HG03280 (cell line): ENCODE measurements at regions not wholly inside any gene's neighbourhood (a gene's known extent, or its start where the extent isn't known, plus 50 kb on each side); places are given as distances from the start of the nearest gene placed in this dataset.

Experiments used
- ATAC-seq: cut with Tn5 transposase; IDR thresholded peaks from one replicate; pipeline ENCODE4 v1.9.1; 2021; ENCODE audit warnings: mild to moderate bottlenecking, moderate library complexity; ENCODE audit not compliant: unreplicated experiment

DNA sequence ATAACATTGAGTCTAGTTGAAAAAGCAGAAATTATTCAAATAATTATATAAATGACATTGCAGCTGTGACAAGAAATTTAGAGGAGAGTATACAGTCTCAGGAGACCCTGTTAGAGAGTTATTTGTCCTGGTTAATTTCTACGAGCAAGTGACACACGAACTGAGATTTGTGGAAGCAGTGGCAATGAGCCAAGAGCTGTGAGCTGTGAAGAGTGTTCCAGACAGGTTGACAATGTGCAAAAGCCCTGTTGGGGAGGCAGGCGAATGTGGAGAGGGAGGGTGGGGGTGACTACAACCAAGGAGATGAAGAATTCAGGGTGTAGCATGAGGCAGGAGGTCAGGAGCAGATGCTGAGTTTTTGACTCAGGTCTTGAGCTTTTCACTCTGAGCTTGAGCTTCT, 620.2 kb upstream of the TENM4 start:
- no peak for ATAC-seq

DNA sequence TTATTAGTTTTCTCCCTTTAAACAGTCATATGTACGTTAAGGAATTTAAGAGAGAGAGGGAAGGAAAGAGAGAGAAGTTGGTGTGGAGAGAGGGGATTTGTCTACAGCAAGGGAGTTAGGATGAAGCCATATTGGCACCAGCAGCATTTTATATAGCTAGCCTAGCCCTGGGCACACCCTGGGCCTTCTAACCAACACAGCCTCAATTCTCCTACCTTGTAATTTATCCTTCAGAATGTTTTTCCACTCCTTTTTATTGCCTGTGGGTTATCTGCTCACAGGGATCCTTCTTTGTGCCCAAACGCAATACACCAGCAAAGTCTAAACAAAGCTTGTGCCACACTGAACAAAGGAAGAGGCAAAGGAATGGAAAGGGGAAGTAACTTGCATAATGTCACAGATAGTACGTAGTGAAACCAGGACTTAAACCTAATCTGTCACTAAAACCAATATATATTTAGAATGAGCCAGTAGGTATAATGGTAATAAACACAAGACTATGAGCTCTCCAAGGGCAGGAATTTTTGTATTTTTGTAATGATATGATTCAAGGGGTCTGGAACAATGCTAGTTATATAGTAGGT, 613.8 kb upstream of the TENM4 start:
- ATAC-seq, result no peak

DNA sequence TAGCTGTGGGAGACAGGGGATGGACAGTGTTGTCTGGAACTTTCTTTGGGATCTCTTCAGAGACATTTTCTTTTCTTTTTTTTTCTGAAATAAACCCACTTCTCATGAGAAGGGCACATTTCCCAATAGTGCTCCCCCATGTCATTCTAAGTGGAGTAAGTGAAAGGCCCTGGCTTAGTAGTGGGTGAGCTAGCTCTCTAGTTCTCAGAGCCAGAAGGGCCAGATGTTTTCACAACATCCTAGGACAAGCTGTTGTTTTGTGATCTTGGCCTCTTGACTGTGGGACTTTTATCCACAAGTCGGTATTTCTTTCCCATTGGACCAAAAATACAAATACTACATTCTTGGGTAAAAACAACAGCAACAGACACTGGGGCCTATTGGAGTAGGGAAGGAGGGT, 607.7 kb upstream of the TENM4 start:
- no peak for ATAC-seq

DNA sequence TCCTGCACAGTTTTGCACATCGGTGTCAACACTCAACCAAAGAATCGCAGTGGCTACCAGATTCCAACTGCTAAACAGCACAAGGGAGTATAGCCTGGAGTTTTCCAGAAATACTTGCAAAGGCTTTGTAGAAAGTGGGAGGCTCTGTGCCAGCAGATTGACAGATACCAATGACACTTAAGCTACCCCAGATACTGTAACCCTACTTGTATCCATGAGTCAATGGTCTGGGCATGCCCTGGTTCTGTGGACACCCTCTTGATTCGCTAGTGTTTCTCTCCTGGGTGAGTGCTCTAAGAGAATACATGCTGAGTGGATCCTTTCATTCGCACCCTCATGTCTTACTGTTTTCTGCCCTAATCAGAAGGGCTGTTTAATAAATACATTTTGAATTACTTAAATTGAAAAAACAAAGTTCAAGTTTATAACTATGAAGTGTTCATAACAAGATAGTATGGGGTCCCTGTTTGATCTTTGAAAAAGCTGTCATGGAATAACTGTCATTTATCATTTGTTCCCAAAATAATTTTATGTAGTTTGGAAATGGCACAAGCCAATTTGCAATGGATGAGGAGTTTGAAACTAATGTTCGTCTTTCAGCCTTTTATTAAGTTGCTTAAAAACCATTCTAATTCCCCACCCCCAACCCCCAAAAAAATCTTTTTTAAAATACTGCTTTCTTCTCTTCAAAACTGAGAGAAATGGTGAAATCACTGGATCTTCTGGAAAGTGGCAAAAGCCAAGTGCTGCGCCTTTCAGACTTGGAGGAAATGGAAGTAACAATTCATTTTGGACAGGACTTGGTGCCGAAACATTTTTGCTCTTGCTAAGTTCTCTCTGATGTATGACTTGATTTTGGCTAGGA, 600.5 kb upstream of the TENM4 start:
- ATAC-seq, result no peak

DNA sequence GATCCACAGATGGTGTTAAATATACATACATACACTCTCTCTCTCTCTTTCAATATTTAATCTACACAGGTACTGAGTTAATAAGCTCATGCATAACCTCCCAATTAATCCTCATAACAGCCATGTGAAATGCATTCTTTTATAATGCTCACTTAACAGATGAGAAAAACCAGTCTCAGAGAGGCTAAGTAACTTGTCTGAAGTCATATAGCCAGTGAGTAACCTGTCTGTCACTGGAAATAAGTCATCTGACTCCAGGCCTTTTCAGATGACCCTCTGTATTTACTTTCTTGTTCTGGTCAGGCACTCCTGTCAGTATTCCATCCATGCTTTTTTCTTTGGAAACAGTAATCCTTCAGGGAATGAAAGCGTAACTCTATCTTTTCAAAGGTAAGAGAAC, 594.0 kb upstream of the TENM4 start:
- ATAC-seq, result no peak

DNA sequence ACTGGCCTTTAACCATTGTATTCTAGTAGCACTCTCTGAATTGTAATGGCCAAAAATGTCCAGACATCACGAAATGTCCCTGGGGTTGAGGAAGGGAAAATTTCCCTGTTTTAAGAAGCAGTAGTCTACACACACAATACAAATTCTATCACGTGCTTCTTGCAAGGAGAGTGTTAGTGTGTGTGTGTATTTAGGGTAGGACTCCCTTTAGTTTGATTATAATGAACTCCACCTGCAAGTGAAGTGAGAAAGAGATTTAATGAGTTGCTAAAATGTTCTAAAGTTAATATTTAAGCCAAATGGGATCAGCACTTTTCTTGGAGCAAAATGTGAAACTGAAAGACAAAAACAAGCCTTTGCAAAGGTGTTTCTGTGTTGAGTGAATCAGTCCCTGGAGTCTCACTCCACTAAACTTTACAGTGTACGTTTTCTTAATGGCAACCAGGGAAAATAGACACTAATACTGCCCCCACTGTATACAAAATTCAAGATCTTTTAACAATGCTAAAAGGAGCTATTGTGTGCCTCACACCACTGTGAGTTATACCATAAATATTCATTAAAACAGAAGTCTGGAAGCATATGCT, 590.3 kb upstream of the TENM4 start:
- no peak for ATAC-seq

DNA sequence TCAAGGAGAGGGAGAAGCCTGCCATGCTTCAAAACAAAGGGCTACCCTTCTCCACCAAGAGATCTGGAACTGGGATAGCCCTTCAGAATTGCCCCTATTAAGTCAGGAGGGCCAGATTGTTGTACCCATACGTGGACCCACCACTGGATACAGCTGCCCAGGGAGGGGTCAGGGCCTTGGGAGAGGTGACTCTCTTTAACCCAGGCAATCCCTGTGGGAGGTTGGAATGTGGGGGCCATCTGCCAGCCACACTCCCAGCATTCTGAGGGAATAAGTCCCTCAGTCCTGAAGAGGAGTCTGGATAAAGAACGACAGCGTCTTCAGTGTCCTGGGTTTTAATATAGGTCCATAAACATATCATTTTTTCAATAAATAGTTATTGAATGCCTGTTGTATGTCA, 588.2 kb upstream of the TENM4 start:
- no peak for ATAC-seq

DNA sequence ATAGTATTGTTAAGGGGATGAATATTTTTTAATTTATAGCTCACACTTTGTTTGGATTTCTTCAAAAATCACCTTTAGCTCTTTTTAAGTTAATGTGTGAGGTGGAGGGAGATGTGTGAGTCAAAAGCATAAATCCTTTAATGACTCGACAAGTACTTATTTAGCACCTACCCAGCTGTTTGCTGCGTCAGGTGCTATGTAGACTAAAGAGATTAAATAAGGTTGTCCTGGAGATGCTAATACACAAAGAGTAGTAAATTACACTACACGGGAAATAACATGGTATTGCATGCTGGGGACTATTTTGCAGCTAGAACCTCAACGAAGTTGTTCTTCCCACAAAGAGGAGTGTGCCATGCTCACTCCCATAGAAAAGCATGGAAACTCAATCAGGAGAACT, 583.3 kb upstream of the TENM4 start:
- ATAC-seq, result peak; percentile 70

DNA sequence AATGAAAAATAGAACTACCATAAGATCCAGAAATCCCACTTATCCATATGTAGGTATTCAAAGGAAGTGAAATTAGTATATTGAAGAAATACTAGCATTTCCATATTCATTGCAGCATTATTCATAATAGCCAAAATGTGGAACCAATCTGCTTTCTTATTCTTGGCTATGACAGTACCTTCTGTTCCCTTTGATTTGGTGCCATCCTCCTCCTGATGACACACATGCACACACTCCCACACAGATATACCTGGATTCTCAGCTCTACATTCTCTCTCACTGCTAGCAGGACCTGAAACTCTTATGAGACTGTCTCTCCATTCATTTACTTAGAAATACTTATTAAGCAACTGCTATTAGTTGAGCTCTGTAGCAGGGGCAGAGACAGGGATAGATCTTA, 582.6 kb upstream of the TENM4 start:
- no peak for ATAC-seq

DNA sequence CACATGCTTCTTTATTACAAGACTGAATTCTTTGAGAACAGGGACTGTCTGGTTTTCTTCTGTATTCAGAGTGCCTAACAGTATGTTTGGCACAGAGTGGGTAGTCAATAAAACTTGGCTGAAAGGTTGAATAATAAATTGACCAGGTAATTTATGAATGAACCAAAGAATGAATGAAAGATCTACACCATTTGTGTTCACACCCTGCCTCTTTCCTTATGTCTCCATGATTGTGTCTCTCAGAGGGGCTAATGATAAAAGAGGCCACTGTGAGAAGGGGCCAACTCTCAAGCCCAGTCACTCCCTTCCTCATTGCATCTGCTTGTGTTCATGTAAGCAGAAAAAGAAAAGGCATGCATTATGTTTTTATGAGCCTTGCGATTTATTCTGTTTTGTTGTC, 569.7 kb upstream of the TENM4 start:
- ATAC-seq, result no peak

DNA sequence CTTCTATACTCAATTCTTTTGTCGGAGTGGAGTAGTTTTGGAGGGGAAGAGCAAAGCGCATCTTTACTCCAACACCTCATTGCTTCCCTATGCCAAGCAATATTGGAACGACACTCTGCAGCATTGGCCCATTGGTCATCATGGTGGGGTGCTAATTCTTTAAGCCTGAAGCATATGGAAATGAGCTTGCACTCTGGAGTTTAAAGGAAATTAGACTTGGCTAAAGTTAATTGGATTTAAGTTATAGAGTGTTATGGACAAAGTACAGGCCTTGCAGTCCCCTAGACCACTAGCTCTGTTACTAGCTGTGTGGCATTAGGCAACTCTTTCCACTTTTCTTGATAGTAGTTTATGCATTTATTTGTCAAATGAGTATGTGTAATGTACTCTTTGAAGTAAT, 568.3 kb upstream of the TENM4 start:
- no peak for ATAC-seq

DNA sequence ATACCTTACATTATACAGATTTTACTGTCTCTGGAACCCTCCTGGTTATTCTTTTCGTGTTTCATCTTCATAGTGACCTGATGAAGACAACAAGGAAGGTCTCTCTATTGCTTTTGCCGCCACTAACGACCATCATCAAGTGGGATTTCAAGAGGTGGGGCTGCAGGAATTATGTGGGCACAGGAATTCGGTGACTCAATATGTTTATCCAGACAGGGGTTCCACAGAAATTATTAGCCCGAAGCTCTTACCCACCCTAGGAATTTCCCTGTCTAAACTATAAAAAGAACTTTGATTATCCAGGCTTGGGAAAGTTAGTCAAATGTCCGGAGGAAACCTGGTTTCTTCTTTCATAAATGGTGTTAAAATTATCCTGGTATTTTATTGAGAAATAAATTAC, 566.8 kb upstream of the TENM4 start:
- no peak for ATAC-seq

DNA sequence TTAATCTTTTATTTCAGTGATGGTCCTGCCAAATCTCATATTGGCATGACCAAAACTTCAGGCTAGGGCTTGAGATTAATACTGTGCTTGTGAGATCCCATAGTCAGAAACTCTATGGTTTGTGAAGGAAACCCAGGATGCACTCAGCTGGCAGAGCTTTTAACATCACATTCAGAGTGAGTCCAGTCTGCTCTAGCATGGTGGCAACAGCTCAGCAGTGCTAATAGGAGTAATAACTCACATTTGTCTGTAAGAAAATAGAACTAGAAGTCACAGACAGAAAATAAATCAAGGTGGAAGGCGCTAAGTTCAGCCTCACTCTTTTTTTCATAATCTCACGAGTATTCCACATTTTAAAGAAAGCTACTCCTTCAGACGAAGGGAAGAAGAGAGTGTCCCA, 549.3 kb upstream of the TENM4 start:
- no peak for ATAC-seq

DNA sequence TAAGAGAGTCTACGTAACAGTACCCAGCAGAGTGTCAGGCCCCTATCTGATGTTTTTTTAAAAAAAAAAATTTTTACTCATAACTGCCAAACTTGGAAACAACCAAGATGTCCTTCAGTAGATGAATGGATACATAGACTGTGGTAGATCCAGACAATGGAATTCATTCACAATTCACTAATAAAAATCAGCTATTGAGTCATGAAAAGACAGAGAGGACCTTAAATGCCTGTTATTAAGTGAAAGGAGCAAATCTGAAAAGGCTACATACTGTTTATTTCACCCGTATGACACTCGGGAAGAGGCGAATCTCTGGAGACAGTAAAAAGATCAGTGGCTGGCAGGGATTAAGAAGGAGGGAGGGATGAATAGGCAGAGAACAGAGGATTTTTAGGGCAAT, 541.4 kb upstream of the TENM4 start:
- no peak for ATAC-seq

DNA sequence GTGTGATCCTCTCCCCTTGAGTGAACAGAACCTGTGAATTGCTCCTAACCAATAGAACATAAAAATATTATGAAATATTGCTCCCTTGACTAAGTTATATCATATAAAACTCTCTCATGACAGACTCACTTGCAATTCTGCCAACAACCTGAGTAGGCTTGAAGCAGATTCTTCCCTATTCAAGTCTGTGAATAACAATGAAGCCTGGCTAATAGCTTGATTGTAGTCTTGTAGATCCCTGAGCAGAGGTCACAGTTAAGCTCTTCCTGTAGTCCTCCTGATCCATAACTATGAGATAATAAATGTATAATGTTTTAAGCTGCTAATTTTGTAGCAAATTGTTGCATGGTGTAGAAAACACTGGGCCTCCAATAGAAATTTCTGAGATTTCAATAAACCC, 540.1 kb upstream of the TENM4 start:
- no peak for ATAC-seq

DNA sequence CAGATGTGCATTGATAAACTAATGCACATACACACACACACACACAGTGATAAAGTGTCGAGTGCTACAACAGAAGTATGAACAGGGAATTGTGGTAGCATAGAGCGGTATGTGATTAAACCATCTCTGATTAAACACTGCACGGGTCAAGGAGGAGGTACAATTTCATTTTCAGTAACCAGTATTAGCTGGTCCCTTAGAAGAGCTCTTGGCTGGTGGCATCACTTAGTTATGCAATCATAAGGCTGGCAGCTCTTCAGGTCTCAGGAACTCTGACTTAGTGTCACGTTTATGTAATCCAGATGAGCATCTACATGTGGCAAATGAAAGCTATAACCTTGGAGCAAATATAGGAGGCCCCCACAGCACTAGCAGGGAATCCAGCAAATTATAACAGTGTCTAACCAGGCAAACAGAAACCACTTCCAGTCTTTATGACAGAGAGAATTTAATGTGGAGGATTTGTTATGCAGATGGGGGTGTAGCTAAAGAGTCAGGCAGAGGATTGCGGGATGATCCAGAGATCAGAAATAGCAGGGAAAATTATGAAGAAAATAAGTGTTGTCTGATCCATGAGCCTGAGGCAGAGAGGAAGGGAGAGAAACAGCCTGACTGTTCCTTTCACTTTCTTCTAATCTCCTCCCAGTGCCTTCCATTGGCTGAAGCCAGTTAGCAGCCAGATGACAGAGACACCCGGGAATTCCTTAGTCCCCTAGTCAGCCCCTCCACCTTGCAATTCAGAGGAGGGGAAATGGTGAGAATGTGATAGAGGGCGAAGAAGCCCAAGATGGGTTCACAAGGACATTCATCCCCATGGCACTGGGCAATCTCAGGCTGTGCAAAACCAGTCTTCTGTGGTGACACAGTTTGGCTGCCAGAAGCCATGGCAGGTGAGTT, 533.1 kb upstream of the TENM4 start:
- ATAC-seq, result no peak

DNA sequence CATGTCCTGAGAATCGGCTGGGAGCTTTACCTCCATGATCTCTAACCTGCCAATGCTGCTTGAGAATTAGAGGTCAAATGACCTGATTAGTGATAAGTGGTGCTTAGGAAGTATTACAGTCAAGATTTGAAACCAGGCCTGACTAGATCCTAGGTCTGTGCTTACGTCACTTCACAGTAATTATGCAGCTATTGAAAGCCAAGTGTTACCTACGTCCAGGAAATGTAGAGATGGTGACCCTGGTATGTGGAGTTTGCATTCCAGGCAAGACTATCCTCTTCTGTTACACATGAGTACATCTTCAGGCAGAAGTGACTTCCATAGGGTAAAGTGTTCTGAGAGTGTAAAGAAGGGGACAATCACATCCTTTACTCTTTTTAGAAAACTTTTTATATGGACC, 530.4 kb upstream of the TENM4 start:
- no peak for ATAC-seq

DNA sequence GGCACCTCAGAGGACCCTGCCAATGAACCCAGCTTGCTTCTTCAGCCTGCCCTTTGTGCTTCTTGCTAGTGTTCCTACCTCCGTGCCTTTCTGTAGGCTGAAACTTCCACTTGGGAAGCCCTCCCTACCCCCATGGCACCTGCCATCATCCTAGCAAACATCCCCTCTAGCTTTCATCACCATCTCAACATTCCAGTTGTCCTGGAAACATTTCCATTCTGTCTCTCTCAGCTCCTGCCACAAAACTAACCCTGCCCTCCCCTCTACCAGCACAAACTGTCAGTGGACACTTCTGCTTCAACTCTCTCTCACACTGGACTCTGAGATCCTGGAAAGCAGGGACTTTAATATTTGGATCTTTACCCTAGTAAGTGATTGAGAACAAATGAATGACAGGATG, 525.8 kb upstream of the TENM4 start:
- ATAC-seq, result no peak

DNA sequence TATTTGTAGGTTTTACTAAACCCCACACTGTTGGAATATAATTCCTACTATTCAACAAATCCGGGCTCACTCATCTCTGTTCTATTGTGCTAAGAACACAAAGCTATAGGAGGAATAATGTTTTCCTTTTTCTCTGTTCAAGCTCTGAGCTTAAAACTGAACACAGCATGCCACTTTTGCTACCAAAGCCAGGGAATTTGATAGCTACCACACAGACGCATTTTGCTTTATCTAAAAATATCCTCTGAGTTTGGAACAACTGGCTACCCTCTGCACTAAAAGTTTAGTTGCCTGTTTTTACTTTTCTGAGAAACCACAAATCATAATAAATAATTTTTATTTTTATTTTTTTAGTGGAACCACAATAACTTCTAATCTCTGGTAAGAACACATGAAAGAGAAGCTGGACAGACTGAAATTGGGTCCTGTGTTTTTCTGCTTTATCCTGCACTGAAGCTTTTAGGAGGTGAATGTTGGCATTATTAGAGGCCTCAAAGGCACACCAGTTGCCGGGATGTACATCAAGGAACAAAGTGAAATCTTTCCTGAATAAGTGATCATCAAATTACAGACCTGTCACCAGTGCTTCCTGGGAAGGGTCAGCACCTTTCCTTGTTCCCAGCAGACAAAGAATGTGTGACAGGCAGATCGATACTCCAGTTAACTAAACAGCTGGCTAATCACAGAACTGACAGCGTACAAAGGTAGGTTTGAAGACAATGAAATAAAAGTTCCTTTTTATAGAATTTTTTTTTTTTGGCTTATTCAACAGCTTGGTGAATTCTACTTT, 523.2 kb upstream of the TENM4 start:
- no peak for ATAC-seq

DNA sequence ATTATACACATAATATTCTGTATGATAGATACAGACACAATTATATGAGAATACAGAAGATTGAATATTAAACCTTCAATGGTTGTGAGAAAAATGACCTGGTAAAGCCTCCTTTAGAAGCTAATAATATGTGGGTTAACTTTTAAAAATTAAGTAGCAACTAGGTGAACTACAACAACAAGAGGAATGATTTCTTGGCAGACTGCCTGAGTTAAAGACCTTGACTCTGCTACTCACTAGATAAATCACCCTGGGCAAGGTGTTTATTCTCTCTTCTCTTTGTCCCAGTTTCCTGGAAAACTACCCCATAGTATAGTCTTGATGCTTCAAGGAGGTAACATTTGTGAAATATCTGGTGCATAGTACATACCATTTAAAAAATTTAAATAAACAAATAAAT, 519.6 kb upstream of the TENM4 start:
- no peak for ATAC-seq

DNA sequence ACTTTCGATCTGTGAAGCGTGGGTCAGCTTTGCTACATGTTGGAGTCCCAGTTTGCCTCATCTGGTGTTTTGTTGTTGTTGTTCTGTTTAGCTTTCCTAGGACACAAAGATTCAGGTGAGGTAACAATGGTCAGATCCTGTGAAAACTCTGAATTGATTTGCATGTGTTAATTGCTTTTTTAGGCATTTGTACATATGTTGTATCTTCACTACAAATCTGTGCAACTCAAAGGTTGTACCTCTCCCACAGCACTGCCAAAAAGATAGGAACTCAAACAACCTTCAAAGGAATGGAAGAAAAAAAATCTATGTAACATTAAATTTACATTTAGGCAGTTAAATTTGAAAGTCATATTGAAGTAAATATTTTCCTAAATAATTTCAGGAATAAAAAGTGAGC, 518.5 kb upstream of the TENM4 start:
- ATAC-seq, result no peak
